ENCODE measurements at regions not wholly inside any gene's neighbourhood (a gene's known extent, or its start where the extent isn't known, plus 50 kb on each side); places are given as distances from the start of the nearest gene placed in this dataset.
"Not testable (repeated sequence)": the region's sequence is repeated elsewhere in the genome, so short reads cannot be mapped to it uniquely, and the experiment has no call there.

DNA sequence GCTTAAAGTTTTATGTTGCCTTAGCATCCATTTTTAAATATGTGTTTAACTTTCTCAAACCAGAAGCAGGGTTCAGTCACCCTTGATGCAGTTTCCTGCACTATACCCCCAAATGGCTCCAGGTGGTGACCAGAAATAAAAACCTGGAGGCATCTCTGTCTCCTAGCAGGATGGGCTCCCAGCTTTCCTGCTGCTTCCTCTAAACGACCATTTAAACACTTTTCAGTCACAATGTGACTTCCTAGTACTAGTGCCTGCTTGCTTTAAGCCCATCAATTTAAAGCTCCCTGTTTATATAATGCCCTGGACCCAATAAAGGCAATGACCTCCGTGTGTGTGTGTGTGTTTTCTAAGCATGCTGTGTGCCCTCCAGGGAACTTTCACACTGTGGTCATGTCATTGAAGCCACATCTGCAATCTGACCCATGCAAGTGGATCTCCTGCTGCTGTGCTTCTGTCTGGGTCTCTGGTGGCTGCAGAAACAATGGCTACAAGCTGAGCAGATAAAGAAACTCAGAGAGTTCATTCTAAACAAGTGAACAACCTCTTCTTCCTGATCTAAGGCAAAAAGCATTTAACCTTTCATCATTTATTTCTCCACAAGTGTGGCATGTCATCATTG, 175.3 kb downstream of the SPATA31A6 start:
- H3K9ac ChIP-seq (ENCODE audit: insufficient read length, low read depth); H3K4me3 ChIP-seq (ENCODE audit: insufficient read length, low read depth); H3K36me3 ChIP-seq (ENCODE audit: insufficient read depth, insufficient read length, low read length); H3K4me1 ChIP-seq (ENCODE audit: insufficient read depth, insufficient read length); H3K9me3 ChIP-seq (ENCODE audit: insufficient read depth, low read length); H3K27me3 ChIP-seq (ENCODE audit: insufficient read depth, insufficient read length): not testable (repeated sequence)
- DNase-seq (ENCODE audit: low read depth, low spot score): peak; percentile 35

DNA sequence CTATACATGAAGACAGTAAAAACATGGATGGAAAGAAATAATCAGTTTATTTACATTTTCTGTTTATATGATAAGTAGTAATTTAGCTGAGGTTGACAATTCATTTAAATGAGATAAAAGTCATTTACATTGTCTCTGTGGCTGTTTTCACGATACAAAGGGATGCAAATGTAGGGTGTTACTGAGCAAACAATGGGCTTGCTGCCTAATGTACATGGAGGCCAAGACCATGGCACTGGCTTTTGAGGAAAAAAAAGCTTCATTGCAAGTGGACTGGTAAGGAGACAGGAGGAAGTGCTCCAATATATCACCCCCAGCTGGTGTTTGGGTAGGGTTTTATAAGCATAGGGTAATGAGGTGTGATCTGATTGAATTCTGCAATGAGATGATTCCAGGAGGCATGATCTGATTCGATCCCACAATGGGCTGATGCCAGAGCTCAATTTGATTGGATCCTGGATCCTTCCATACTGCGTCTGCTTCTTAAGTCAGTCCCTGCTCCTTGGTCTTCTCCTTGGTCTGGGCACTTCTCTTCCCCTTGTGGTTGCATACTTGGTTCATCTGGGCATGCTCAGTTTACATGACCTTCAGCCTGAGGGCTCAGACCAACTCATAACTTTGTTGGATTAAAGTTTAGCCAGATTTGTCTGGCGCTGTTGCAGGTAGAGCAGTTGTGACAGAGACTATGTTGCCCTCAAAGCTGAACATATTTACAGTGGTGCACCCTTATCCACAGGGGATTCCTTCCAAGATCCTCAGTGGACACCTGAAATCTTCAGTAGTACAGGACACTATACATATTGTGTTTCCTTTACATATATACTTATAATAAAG, 181.2 kb downstream of the SPATA31A6 start:
- H3K9me3 ChIP-seq (ENCODE audit: insufficient read depth, low read length); H3K4me1 ChIP-seq (ENCODE audit: insufficient read depth, insufficient read length); H3K27me3 ChIP-seq (ENCODE audit: insufficient read depth, insufficient read length); DNase-seq (ENCODE audit: low read depth, low spot score); H3K9ac ChIP-seq (ENCODE audit: insufficient read length, low read depth); H3K36me3 ChIP-seq (ENCODE audit: insufficient read depth, insufficient read length, low read length); H3K4me3 ChIP-seq (ENCODE audit: insufficient read length, low read depth): not testable (repeated sequence)

DNA sequence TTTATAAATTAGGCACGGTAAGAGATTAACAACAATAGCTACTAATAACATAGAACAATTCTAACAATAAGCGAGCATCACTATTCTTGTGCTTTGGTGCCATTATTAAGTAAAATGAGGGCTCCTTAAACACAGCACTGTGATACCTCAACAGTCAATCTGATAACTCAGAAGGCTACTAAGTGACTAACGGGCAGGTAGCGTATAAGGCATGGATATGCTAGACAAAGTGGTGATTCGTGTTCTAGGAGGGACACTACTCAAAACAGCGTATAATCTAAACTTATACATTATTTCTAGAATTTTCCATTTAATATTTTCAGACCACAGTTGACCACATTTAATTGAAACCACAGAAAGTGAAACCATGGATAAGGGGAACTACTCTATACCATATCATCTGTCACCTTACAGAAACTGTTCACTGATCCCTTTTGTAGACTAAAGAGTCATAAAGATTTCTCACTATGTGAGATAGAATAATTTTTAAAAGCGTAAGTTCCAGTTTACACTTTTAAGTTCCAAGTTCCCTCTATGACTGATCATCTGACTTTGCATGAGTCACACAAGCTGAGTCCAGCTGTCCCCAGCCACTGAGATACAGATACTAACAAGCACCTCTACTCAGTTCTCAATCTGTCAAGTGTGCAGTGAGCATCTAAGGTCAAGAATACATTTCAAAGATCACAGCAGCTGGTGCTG, 181.9 kb downstream of the SPATA31A6 start:
- not testable (repeated sequence) for H3K4me1 ChIP-seq (ENCODE audit: insufficient read depth, insufficient read length); H3K36me3 ChIP-seq (ENCODE audit: insufficient read depth, insufficient read length, low read length); H3K9me3 ChIP-seq (ENCODE audit: insufficient read depth, low read length); H3K9ac ChIP-seq (ENCODE audit: insufficient read length, low read depth); H3K4me3 ChIP-seq (ENCODE audit: insufficient read length, low read depth); H3K27me3 ChIP-seq (ENCODE audit: insufficient read depth, insufficient read length); DNase-seq (ENCODE audit: low read depth, low spot score)

DNA sequence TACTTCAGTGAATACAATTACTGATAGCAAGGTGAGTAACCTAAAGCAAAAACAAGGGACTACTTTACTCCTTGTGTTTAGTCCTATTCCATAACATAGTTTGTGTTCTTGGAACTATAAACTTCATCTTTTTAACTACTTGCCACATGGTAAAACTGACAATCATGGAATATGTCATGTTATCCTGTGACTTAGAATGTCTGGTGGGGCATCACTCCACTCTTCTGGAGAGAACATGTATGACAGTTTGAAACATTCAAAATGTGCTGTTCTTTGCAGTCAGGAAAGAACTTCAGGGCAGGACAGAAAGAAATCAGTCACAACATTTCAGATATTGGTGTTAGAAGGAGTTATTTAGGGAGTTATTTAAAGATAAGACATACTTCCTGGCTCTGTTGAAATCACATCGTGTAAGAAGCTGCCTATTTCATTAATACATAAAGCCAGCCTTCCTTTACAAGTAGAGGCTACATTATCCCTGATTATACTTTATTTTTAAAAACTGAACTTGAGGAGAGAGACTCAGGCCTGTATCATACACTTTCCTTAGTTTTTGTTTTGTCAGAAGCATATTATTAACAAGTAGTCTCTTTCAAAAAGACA, 184.9 kb downstream of the SPATA31A6 start:
- DNase-seq (ENCODE audit: low read depth, low spot score); H3K36me3 ChIP-seq (ENCODE audit: insufficient read depth, insufficient read length, low read length); H3K9me3 ChIP-seq (ENCODE audit: insufficient read depth, low read length); H3K27me3 ChIP-seq (ENCODE audit: insufficient read depth, insufficient read length); H3K4me3 ChIP-seq (ENCODE audit: insufficient read length, low read depth); H3K9ac ChIP-seq (ENCODE audit: insufficient read length, low read depth); H3K4me1 ChIP-seq (ENCODE audit: insufficient read depth, insufficient read length): not testable (repeated sequence)

DNA sequence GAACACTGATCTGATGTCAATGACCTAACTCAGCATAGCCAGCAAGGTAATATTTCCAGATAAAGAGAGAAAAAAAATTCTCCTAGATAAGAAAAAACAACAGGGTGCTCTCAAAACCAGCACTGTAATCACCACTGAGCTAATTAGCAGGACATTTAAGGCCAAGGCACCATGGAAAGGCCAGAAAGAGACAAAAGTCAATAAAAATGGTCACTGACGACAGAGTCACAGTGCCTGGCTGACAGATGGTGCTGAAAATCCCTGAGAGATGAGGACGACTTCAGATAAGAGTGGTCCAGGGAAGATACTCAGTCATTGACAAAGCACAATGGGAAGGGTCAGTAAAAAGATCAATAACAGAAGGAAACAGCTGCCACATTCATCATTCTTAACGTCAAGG, 186.7 kb downstream of the SPATA31A6 start:
- not testable (repeated sequence) for H3K27me3 ChIP-seq (ENCODE audit: insufficient read depth, insufficient read length); H3K9ac ChIP-seq (ENCODE audit: insufficient read length, low read depth); H3K4me3 ChIP-seq (ENCODE audit: insufficient read length, low read depth); H3K4me1 ChIP-seq (ENCODE audit: insufficient read depth, insufficient read length); H3K36me3 ChIP-seq (ENCODE audit: insufficient read depth, insufficient read length, low read length); H3K9me3 ChIP-seq (ENCODE audit: insufficient read depth, low read length); DNase-seq (ENCODE audit: low read depth, low spot score)

DNA sequence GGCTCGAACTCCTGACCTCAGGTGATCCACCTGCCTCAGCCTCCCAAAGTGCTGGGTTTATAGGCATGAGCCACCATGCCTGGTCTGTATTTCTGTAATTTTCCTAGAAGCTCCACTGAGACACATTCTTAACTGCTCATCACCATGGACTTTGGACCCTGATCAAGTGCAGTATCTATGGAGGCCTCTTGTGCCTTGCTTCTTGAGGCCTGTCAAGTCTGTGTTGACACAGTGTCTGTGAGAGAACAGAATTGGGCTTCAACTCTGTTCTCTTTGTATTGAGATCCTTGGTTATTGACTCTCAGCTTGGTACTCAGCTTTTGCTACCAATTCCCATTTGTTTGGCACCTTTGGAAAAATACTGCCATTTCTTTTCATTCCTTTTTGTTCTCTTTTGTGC, 188.0 kb downstream of the SPATA31A6 start:
- not testable (repeated sequence) for DNase-seq (ENCODE audit: low read depth, low spot score); H3K27me3 ChIP-seq (ENCODE audit: insufficient read depth, insufficient read length); H3K4me1 ChIP-seq (ENCODE audit: insufficient read depth, insufficient read length); H3K9me3 ChIP-seq (ENCODE audit: insufficient read depth, low read length); H3K9ac ChIP-seq (ENCODE audit: insufficient read length, low read depth); H3K36me3 ChIP-seq (ENCODE audit: insufficient read depth, insufficient read length, low read length); H3K4me3 ChIP-seq (ENCODE audit: insufficient read length, low read depth)

DNA sequence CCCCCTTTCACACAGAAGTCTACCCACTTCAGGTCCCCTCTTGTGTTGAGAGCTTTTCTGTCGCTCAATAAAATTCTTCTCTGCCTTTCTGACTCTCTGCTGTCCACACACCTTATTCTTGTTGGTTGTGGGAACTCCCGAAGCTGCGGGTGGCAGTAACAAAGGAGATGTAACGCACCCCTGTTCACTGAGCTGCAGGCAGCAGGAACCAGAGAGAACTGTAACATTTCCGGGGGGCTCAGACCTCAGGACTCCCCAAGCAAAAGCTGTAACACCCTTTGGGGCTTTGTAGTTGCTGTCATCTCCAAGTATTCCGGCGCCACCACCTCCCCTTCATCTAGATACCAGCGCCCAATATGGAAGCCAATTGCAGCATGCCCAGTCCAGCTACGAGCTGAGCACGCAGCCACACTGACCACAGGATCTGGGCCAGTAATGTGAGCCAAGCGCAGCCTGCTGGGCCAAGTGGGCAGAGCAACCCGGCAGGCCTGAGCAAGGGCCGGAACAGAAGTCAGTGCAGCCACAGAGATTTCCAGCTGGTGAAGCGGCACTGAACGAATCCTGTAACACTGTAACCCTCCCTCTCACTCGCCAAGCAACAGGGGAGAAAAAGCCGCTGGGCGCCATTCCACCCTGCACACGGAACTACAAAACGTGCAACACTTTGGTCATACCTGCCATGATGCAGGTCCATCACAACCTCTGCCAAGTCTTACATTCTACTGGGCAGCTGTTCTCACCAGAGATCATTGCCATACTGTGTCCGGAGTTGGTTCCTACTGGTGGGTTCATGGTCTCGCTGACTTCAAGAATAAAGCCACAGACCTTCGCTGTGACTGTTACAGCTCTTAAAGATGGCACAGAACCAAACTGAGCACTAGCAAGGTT, 194.3 kb downstream of the SPATA31A6 start:
- DNase-seq (ENCODE audit: low read depth, low spot score); H3K4me3 ChIP-seq (ENCODE audit: insufficient read length, low read depth); H3K36me3 ChIP-seq (ENCODE audit: insufficient read depth, insufficient read length, low read length); H3K4me1 ChIP-seq (ENCODE audit: insufficient read depth, insufficient read length); H3K27me3 ChIP-seq (ENCODE audit: insufficient read depth, insufficient read length); H3K9ac ChIP-seq (ENCODE audit: insufficient read length, low read depth): not testable (repeated sequence)
- peaks cover 33% of the 10 kb centered on the region for H3K9me3 ChIP-seq (ENCODE audit: insufficient read depth, low read length)

DNA sequence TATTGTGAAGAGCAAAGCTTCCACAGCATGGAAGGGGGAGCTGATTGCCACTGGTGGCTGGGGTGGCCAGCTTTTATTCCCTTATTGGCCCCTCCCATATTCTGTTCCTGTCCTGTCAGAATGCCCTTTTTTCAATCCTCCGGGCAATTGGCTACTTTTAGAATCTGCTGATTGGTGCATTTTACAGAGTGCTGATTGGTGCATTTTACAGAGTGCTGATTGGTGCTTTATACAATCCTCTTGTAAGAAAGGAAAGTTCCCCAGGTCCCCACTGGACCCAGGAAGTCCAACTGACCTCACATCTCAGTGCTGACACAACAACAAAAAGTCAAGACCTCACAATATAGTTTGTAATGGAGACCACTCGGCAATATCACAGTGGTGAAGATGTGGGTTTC, 195.0 kb downstream of the SPATA31A6 start:
- no peaks in the 10 kb centered on the region for H3K27me3 ChIP-seq (ENCODE audit: insufficient read depth, insufficient read length)
- no peak for DNase-seq (ENCODE audit: low read depth, low spot score)
- TF ChIP-seq SUZ12 (IDR thresholded peaks at IDR 0.05; ENCODE audit: extremely low read depth, insufficient read depth, insufficient read length) (no peak), ZNF274 (IDR thresholded peaks at IDR 0.05; ENCODE audit: low read depth, low read length) (no peak)

DNA sequence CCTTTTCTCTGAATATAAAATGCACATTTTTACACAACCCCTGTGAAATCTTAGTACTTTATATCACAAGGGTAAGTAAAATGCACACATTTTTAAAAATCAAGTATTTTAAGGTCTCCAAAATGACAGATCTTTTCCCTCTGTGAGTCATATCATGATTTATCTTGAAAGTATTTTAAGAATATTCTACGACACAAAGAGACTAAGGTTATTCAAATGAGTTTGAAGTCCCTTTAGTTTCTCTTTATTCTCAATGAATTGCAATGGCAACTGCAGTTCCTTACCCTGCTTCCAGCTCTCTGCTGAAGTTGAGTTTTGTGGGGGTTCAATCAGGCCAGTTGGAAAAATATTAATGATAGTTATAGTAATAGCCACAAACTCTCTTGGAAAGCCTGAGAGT, 196.1 kb downstream of the SPATA31A6 start:
- H3K27me3 ChIP-seq (ENCODE audit: insufficient read depth, insufficient read length); DNase-seq (ENCODE audit: low read depth, low spot score); H3K4me1 ChIP-seq (ENCODE audit: insufficient read depth, insufficient read length); H3K4me3 ChIP-seq (ENCODE audit: insufficient read length, low read depth); H3K36me3 ChIP-seq (ENCODE audit: insufficient read depth, insufficient read length, low read length); H3K9ac ChIP-seq (ENCODE audit: insufficient read length, low read depth): not testable (repeated sequence)
- H3K9me3 ChIP-seq (ENCODE audit: insufficient read depth, low read length): peaks cover 33% of the 10 kb centered on the region

More for the DNA sequence above, 195.0 kb downstream of the SPATA31A6 start:
- Histone ChIP-seq H3K4me3 (ENCODE audit: insufficient read length, low read depth) (no peak overlapping the region), H3K36me3 (ENCODE audit: insufficient read depth, insufficient read length, low read length) (no peaks in the 10 kb centered on the region), H3K4me1 (ENCODE audit: insufficient read depth, insufficient read length) (no peaks in the 10 kb centered on the region), H3K9ac (ENCODE audit: insufficient read length, low read depth) (no peak overlapping the region), H3K9me3 (ENCODE audit: insufficient read depth, low read length) (peaks cover 33% of the 10 kb centered on the region)

DNA sequence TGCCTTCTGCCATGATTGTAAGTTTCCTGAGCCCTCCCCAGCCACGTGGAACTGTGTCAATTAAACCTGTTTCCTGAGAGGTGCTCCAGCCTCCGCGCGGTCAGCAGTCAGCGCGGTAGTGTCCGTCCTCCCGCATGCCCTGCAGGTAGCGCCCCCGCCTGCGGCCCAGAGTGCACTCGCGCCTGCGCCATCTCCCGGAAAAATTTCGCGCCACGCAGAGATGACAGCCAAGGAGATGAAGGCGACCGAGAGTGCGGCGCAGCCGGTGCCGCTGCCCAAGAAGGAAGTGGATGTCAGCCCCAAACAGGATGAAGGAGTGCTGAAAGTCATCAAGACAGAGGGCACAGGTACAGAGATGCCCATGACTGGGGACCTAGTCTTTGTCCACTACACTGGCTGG, 201.1 kb downstream of the SPATA31A6 start:
- not testable (repeated sequence) for H3K4me1 ChIP-seq (ENCODE audit: insufficient read depth, insufficient read length); DNase-seq (ENCODE audit: low read depth, low spot score); H3K36me3 ChIP-seq (ENCODE audit: insufficient read depth, insufficient read length, low read length); H3K9ac ChIP-seq (ENCODE audit: insufficient read length, low read depth); H3K4me3 ChIP-seq (ENCODE audit: insufficient read length, low read depth); H3K27me3 ChIP-seq (ENCODE audit: insufficient read depth, insufficient read length)
- peaks cover 18% of the 10 kb centered on the region for H3K9me3 ChIP-seq (ENCODE audit: insufficient read depth, low read length)

Measured in NT2/D1 (cell line).